ENCODE measurements at regions not wholly inside any gene's neighbourhood (a gene's known extent, or its start where the extent isn't known, plus 50 kb on each side); places are given as distances from the start of the nearest gene placed in this dataset.

DNA sequence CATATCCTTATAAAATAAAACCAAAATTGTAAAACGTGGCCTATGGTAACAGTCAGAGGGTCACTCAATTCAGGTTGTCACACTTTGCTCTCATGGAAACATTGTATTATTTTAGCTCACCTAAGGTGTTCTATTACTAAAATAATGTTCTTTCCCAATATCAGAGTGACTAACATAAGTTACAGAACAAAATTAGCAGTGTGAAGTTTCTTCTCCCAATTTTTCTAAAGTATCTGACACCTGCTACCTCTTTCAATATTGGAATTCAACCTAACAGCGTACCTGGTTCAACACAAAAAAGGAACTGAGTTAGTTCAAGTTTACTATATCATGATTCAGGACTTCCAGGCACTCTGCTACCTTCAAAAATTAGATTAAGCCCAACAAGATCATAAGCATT is 190.4 kb downstream of the ZEB2 start:
- H3K27me3 ChIP-seq: no peaks in the 10 kb centered on the region
- H3K36me3 ChIP-seq: no peaks in the 10 kb centered on the region
- H3K4me1 ChIP-seq: no peaks in the 10 kb centered on the region
- H3K27ac ChIP-seq: no peak overlapping the region
- DNase-seq: no peak
- H3K4me3 ChIP-seq: no peak overlapping the region
- TF ChIP-seq POLR2A (IDR thresholded peaks at IDR 0.05): no peak
- intact Hi-C loops (cut with DNase I; ENCODE audit: low total_unique reads): no loop called here
- H3K9me3 ChIP-seq: no peaks in the 10 kb centered on the region

- intact Hi-C loops (cut with DNase I; ENCODE audit: low total_unique reads): no loop called here
Measured at GRCh38 chr2:144328938-144329337, 191.0 kb downstream of the ZEB2 start.

DNA sequence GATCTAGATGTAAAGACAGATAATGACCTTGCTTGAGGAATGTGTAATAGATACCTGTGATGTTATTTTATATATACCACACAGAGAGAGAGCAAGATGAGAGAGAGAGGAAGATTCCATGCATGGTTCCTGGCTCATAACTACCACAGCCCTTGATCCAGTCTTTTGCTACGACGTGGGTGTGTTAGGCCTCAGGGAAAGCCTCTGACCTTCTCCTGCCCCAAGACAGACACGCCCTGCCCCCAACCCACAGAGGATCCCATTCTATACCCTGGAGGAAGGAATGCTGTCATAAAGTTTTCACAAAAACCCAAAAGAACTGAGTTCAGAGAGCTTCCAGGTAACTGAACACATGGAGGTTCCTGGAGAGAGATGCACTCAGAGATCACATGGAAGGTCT is 193.1 kb downstream of the ZEB2 start:
- no peak overlapping the region for H3K4me3 ChIP-seq
- H3K4me1 ChIP-seq: no peaks in the 10 kb centered on the region
- no peak for DNase-seq
- H3K27me3 ChIP-seq: no peaks in the 10 kb centered on the region
- H3K9me3 ChIP-seq: no peaks in the 10 kb centered on the region
- H3K36me3 ChIP-seq: no peaks in the 10 kb centered on the region
- TF ChIP-seq, protein P1, sequence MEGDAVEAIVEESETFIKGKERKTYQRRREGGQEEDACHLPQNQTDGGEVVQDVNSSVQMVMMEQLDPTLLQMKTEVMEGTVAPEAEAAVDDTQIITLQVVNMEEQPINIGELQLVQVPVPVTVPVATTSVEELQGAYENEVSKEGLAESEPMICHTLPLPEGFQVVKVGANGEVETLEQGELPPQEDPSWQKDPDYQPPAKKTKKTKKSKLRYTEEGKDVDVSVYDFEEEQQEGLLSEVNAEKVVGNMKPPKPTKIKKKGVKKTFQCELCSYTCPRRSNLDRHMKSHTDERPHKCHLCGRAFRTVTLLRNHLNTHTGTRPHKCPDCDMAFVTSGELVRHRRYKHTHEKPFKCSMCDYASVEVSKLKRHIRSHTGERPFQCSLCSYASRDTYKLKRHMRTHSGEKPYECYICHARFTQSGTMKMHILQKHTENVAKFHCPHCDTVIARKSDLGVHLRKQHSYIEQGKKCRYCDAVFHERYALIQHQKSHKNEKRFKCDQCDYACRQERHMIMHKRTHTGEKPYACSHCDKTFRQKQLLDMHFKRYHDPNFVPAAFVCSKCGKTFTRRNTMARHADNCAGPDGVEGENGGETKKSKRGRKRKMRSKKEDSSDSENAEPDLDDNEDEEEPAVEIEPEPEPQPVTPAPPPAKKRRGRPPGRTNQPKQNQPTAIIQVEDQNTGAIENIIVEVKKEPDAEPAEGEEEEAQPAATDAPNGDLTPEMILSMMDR (IDR thresholded peaks at IDR 0.05): no peak
- no peak for TF ChIP-seq POLR2A (IDR thresholded peaks at IDR 0.05)
- intact Hi-C loops (cut with DNase I; ENCODE audit: low total_unique reads): no loop called here
- no peak overlapping the region for H3K27ac ChIP-seq

More at GRCh38 chr2:144328938-144329337, 191.0 kb downstream of the ZEB2 start:
- H3K4me1 ChIP-seq: no peaks in the 10 kb centered on the region
- no peak for TF ChIP-seq POLR2A (IDR thresholded peaks at IDR 0.05)
- TF ChIP-seq, protein P1 (IDR thresholded peaks at IDR 0.05): no peak
- H3K27ac ChIP-seq: no peak overlapping the region
- H3K27me3 ChIP-seq: no peaks in the 10 kb centered on the region
- H3K4me3 ChIP-seq: no peak overlapping the region
- no peaks in the 10 kb centered on the region for H3K36me3 ChIP-seq
- H3K9me3 ChIP-seq: no peaks in the 10 kb centered on the region
- no peak for DNase-seq

GRCh38 chr2:144325086-144325485 is 194.8 kb downstream of the ZEB2 start:
- H3K36me3 ChIP-seq: no peaks in the 10 kb centered on the region
- no peak overlapping the region for H3K27ac ChIP-seq
- intact Hi-C loops (cut with DNase I; ENCODE audit: low total_unique reads): no loop called here
- H3K4me1 ChIP-seq: no peaks in the 10 kb centered on the region
- no peaks in the 10 kb centered on the region for H3K9me3 ChIP-seq
- DNase-seq: no peak
- TF ChIP-seq POLR2A (IDR thresholded peaks at IDR 0.05): no peak
- TF ChIP-seq, protein P1 (IDR thresholded peaks at IDR 0.05): no peak
- no peak overlapping the region for H3K4me3 ChIP-seq
- H3K27me3 ChIP-seq: no peaks in the 10 kb centered on the region

DNA sequence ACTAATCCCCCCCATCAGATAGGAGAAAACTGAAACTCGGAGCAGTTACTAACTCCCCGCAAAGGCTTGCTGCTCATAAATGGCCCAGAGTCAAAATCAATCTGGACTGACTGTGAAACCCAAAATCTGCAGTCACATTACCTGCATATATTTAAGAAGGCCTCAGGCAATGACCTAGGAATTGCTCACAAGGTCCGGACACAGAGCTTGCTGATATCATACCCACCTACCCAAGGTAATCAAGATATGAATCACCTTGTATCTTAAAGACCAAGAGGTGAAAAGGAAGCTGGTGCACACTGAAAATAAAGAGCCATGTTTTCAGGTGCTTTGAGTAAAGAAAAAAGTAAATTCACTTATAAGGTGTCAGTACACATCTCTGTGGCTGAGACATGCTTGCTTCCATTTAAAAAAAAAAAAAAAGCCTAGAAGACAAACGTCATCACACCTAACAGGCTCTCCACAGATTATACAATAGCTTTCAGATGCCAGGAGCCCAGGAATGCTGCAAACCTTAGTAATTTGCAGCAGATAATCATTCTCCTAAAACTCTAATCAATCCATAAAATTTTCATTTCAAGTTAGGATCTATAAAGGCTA is 195.4 kb downstream of the ZEB2 start:
- no peak for TF ChIP-seq POLR2A (IDR thresholded peaks at IDR 0.05)
- TF ChIP-seq, protein P1 (IDR thresholded peaks at IDR 0.05): no peak
- no peak for DNase-seq
- Histone ChIP-seq H3K27ac (no peak overlapping the region), H3K27me3 (no peaks in the 10 kb centered on the region), H3K4me1 (no peaks in the 10 kb centered on the region), H3K36me3 (no peaks in the 10 kb centered on the region), H3K4me3 (no peak overlapping the region), H3K9me3 (no peaks in the 10 kb centered on the region)
- intact Hi-C loops (cut with DNase I; ENCODE audit: low total_unique reads): no loop called here

GRCh38 chr2:144323946-144324345 is 196.0 kb downstream of the ZEB2 start:
- DNase-seq: no peak
- TF ChIP-seq, protein P1 (IDR thresholded peaks at IDR 0.05): no peak
- TF ChIP-seq POLR2A (IDR thresholded peaks at IDR 0.05): no peak
- Histone ChIP-seq H3K27ac (no peak overlapping the region), H3K4me1 (no peaks in the 10 kb centered on the region), H3K36me3 (no peaks in the 10 kb centered on the region), H3K9me3 (no peaks in the 10 kb centered on the region), H3K4me3 (no peak overlapping the region), H3K27me3 (no peaks in the 10 kb centered on the region)
- intact Hi-C loops (cut with DNase I; ENCODE audit: low total_unique reads): no loop called here

Measured in uterus (tissue), 3 donors.